Hepatic stellate cell (primary cell): ENCODE measurements at regions not wholly inside any gene's neighbourhood (a gene's known extent, or its start where the extent isn't known, plus 50 kb on each side); places are given as distances from the start of the nearest gene placed in this dataset.
A peak's percentile ranks its signal among the peaks of the same experiment; 100 is the strongest.
"Not testable (repeated sequence)": the region's sequence is repeated elsewhere in the genome, so short reads cannot be mapped to it uniquely, and the experiment has no call there.

Source experiments
- DNase-seq: peaks from one replicate; pipeline ENCODE4 v3.0.0; 2011; ENCODE audit warnings: low spot score

DNA sequence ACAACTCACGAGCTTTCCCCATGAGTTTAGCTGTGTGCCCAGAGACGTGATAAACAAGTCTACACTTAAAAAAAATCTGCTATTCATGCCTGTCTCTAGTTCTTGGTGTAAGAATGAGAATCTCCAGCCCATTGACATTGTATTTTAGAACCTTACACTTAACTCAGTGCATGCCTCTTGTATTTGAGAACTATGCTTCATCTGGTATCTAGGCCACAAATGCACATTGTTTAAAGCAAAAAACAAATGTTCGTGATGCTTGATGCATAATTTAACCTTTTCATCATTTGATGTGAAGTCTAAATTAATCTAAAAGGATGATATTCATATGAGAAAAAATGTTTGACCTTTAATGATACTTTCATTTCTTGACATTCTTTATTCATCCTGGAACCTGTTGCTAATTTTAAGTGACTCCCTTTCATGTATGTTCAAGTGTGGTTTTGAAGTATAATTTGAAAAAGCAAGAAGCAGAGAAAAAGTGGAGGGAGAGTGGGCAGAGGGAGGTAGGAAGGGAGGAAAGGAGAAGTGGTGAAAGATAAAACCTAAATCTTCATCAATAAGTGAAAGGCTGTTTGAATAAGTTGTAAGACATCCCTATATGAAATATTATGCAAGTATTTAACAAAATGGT, 116.9 kb downstream of the PFDN4 start:
- no peak for DNase-seq

DNA sequence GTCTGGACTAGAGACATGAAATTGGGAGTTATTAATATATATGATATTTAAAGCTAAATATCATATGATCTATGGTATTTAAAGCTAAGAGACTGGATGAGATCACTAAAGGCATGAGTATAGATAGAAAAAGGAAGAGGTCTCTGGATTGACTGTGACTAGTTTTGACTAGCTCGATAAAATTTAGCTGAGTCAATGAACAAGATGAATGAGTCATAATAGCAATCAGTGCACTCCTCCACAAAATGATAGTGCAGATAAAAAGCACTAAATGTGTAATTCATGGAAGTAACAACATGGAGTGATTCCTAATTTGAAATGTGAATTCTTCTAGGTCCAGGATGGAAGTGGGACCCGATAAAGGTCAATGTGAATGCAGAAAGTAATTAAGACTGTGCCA, 127.4 kb downstream of the PFDN4 start:
- DNase-seq = no peak

DNA sequence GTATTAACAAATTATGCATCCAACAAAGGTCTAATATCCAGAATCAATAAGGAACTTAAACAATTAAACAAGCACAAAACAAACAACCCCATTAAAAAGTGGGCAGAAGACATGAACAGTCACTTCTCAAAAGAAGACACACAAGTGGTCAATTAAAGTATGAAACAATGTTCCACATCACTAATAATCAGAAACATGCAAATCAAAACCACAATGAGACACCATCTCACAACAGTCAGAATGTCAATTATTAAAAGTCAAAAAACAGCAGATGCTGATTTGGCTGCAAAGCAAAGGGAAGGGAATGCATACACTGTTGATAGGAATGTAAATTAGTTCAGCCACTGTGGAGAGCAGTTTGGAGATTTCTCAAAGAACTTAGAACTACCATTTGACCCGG, 129.3 kb downstream of the PFDN4 start:
- no peak for DNase-seq

DNA sequence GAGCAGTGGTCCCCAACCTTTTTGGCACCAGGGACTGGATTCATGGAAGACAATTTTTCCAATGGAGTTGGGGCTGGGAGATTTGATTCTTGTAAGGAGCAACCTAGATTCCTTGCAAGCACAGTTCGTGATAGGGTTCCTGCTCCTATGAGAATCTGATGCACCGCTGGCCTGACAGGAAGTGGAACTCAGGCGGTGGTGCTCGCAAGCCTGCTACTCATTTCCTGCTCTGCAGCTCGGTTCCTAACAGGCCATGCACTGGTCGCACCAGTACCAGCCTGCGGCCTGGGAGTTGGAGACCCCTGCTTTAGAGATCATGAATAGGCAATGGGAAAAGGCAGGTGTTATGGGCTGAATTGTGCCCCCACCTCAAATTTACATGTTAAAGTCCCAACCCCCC, 131.2 kb downstream of the PFDN4 start:
- no peak for DNase-seq

DNA sequence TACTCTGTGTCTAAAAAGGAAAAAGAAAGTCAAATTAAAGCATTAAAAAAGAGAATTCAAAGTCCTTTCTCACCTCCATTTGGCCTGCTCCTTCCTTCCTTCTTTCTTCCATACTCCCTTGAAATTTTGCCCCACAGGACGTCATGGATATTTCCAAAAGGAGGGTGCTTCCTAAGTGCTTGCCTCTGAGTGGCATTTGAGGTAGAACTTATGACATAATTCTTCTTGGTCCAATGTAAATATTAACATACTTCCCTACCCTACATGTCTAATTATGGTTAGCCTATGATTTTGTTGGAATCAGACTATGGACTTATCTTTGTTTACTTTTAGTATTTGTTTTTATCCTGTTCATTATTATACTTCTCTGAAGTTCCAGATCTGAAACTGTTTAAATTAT, 132.3 kb downstream of the PFDN4 start:
- no peak for DNase-seq

DNA sequence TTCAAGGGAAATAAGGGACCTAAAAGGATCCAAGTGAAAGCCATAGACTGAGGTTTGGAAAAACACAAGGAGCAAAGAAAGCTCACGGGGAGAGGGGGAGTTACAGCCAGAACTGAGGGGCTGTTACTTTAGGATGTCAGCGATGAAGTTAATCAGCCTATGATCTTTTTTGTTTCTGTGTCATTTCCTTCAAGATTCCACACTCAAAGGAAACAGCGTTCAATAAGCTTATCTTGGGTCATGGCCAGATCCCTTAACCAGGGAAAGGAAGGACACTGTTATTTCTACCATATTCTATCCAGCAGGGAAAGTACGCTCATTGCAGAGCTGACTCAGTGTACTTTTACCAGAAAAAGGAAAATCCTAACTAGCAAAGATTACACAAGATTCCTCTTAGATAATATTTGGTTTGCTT, 132.8 kb downstream of the PFDN4 start:
- DNase-seq = peak; percentile 65

DNA sequence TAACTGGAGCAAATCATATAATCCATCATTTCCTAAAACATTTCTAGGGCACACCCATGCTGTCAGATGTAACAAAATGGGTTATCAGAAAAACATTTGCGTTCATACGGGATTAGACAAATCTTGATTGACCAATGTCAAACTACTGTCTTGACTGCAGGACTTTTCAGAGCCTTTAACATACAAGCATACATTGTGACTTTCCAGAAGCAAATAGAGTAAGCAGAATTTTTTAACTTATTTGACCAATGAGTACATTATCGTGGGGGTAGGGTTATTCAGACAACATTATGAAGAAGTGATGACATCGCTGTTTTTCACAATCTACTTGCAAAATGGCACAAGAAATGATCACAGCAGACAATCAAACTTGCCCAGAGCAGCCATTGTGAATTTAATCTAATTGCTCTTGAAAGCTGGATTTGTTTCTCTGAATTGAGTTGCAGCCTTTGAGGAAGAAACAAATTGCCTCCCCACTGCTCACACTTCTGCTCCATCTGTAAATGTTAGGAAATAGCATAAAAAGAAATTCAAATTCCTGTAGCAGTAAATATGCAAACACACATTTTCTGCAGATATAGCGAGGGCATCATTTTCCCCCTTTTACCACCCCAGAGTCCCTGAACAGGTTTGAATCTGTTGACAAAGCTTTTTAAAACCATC, 133.0 kb upstream of the DOK5 start:
- DNase-seq = no peak

DNA sequence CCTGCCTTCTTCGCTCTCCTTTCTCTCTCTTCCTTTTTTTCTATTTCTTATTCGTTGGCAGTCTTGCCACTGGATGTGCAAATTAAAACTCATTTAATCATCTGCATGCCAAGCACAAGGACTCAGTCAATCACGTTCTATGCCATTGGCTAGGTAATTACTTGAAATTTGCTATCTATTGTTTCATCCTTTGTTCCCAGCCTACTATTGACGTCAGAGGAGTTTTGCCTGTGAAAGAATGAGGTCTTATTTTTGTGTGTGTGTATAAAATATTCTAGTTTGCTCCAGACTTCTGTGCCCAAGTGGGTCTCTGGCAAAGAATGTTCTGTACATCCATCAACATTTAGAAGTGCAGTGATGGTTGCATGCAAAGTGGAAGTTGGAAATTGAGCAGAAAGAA, 132.3 kb upstream of the DOK5 start:
- no peak for DNase-seq

DNA sequence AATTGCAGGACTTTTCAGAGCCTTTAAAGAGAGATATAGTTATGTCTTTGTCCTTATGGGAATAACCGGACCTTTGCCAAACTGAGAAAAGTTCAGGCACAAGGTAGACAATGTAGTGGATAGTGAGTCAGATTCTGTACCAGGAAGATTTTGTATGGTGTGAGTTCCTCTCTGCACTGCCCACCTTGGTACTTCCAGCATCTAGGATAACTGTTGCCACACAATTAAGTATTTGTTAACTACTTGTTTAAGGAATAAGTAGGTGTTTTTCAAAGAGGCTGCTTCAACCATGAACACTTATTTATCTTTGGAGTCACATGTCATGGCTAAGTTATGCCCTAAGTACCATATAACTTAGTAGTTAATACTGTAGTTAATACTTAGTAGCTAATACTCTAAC, 131.8 kb upstream of the DOK5 start:
- DNase-seq = no peak

DNA sequence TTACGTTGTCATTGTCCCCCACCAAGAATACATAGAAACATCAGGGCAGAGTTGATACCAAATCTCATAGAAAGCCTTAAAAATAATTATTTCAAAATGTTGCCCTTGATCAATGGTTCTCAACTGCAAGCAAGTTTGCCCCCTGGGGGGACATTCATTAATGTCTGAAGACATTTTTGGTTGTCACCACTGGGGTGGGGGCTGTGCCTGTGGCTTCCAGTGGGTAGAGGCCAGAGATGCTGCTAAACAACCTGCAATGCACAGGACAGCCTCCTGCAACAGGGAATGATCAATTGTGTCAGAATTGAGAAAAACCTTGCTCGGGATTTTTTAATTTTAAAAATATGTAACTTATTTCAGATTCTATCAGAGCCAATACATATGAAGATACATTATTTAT, 130.6 kb upstream of the DOK5 start:
- DNase-seq = no peak

DNA sequence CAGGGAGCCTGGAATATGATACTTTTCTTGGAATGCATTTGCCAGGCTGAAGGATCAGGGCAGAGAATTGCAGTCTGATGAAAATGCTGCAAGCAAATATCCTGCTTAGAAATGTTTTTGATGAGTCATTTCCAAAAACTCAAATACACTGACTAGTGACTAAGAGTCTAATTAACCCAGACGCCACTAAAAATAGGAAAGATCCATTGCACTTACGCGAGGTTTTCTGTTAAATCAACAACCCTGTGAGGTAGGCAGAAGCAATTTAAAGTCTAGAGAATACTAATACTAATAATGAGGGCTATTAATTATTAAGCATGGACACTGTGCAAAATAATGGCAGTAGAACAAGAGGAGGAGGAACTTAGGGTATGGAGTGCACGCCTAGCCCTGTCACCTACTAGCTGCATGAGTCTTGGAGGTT, 130.1 kb upstream of the DOK5 start:
- peak; percentile 43 for DNase-seq

DNA sequence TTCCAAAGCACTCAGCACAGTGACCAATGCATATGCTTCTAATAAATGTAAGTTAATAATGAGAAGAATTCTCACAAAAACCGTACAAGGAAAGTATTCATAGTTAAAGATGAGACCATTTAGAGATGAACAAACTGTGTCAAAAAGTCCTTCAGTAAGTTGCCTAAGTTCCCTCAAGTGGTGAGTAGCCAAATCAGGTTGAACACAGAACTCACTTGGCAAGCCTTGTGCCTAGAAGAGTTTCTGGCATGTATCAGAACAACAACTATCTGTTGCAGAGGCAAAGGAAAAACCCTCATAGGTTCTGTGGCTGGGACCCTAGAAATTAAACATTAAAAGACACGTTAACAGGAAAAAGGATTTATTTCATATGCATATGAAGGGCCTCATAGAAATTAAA, 129.6 kb upstream of the DOK5 start:
- no peak for DNase-seq

DNA sequence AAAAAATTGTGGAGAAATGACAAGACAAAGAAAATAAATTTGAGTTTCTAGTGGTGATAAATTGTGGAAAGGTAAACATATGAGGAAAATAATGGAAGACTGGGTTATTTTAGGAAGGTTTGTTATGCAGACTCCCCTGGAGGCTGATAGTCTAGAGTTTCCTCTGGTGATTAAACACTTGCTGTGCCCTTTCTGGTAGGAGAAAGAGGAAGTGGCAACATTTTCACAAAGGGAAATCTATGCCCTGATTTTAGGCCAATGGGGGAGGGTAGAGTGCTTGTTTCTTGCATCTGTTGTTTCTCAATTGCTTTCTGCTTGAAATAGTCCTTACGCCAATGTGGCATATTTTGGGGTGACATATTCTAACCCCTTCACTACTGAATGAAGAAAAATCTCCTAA, 129.1 kb upstream of the DOK5 start:
- DNase-seq = no peak

DNA sequence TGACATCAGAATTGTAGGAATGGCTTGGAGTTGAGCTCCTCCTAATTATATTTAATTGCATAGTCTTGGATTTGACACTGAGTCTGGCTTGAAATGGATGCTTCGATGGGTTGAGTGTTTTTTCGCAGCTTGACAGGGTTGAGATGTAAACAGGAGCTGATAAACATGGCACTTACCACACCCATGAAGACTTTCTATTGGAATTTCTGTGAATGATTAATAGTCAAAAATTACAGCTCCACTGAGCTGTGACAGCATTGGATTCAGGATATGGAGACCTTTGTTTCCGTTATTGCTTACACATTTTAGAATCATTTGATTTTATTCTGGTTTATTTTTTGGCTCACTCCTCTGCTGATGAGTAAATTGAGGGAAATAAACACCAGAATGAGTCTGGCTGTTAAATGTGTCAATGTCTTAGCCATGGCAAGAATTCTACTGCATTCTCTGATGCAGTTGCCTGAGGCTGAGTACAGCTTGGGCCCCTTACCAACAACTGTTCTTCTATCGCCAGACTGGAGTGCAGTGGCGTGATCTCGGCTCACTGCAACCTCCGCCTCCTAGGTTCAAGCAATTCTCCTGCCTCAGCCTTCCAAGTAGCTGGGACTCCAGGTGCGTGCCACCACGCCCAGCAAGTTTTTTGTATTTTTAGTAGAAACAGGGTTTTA, 128.1 kb upstream of the DOK5 start:
- no peak for DNase-seq

DNA sequence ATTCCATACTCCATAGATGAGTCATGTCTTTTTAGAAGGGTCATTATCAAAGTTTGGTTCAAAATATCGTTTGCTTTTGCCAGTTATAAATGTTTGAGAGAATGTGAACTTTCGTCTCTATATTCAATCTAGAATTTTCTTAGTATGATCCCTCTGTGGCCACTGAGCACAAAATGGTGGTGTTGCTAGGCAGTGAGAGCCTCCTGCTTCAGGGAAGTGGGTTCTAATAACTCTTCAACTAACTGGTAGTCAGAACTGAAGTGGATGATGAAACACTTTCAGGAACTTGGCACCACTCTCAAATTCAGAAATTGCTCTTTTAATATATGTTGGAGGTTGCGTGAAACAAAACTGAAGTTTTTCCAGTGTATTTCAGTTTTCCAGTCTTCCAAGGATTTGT, 125.0 kb upstream of the DOK5 start:
- no peak for DNase-seq

DNA sequence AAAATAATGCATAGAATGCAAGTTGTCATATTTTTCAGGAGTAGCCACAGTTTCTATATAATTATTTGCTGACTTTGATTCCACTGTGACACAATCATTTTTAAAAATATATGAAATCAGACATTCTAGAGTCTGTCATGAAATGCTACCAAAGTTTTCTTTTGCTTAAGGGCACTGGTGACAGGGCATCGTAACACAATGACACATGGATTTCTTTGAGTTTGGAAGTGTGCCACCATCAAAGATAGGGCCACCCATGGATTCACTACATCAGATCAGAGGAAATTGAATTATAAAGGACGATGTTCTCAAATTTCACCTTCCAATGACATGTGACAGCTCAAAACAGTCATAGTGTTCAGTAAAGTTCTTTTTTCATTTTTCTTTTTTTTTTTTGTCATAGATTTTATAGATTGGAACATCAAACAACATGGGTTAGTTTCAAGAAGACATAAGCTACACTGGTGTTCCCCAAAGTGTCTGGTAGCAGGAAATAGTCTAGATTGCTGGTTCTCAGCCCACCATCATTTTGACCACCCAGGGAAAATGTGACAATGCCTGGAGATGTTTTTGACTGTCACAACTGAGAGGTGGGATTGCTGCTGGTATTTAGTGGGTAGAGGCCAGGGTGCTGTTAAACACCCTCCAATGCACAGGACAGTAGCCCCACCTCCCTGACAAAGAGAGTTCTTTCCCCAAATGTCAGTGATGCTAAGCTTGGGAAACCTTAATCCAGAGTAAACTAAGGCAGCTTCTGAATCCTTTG, 123.8 kb upstream of the DOK5 start:
- DNase-seq = no peak

DNA sequence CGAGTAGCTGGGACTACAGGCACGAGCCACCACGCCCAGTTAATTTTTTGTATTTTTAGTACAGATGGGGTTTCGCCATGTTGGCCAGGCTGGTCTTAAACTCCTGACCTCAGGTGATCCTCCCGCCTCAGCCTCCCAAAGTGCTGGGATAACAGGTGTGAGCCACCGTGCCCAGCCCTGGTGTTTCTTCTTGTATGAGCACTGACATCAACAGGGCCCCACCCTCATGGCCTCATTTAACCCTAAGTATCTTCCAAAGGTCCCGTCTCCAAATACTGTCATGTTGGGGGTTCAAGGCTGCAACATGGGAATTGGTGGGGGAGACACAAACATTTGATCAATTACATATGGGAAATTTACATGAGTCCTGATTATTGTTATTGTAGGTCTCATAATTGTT, 122.9 kb upstream of the DOK5 start:
- not testable (repeated sequence) for DNase-seq

DNA sequence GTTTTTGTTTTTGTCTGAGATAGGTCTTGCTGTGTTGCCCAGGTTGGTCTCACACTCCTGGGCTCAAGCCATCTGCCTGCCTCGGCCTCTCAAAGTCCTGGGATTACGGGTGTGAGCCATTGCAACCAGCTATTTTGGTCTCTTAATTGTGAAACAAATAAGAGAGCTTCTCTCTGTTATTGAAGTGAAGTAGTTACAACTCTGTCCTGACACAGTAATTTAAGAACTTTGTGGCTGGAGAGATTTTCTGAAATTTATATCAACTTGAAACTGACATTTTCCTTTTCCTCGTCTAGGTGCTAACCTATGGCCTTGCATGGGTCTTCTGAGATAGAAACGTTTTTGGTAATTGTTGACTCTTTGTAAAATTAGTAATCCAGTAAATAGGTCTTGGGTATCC, 122.1 kb upstream of the DOK5 start:
- DNase-seq = no peak

DNA sequence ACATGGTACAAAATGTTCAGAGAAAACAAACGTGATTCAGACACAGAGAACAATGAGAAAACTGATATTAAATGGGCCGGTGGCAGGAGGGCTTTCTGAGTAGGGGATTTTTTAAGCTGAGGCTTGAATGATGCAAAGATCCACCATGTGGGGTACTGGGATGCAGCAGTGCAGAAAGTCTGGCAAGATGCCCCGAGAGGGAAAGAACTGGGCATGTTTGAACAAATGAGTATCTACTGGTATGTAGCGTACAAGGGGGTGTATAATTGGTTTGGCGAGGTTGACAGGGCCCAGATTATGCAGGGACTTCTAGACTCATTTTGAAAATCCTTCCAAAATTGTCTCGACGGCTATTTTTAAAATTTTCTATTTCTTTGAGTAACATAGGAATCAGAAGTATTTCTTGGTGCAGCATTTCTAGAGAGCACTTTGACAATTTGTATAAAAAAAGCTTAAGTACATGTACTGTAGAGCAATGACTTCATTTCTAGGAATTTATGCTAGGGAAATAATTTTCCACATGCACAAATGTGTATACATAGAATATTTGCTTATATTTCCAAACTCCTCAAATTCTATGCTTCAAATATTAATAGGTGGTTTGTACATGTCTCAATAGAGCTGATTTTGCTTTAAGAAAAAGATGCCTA, 119.6 kb upstream of the DOK5 start:
- no peak for DNase-seq

DNA sequence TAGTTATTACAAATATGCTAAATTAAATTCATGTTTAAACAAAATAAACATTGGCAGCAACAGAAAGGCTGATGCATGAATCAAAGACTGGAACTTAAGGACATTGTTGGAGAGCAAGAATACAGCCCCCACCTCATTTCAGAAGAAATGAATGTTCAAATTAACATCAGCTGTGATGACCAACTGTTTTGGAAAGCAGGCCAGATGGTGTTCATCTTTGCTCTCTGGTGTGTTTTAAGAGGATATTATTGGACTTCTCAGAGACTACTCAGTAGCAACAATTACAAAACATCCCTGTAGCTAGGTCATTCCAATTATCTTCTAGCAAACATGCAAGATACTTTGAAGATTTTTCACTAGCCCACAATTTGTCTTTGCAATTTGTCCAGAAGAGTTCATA, 118.6 kb upstream of the DOK5 start:
- DNase-seq = no peak

DNA sequence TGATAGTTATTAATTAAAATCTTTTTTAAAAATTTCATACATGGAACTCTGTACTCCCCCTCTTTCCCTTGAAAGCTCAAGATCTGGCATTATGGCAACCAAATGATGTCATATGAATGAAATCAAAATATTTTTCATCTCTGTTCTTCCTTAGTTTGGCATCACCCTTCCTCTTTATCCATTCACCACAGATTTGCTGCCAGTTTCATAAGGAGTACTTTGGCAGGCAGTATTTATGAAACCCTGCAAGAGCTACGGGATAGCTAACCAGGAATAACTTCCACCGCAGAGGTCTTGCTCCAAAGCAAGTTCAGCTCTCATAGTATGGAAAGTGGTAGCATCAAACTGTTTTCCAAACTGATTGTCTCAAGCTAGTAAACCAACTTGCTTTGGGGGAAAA, 113.9 kb upstream of the DOK5 start:
- no peak for DNase-seq

DNA sequence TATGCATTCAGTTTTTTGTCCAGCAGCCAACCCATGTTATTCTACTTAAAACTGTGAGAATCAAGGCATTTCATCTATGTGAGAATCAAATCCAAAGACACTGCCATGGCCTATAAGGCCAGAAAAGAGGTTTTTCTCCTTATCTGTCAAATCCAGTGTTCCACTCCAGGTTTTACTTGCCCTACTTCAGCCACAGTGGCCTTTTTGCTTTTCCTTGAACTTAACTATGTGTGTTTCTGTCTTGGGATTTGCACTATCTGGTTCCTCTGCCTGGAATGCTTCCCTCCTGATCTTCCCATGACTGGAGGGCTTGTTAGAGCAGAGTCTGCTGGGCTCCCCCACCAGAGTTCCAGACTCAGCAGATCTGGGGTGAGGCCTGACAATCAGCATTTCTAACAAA, 113.1 kb upstream of the DOK5 start:
- no peak for DNase-seq
